ENCODE measurements at regions not wholly inside any gene's neighbourhood (a gene's known extent, or its start where the extent isn't known, plus 50 kb on each side); places are given as distances from the start of the nearest gene placed in this dataset.

GRCh38 chrX:42725196-42725595 lies 52.8 kb downstream of the PPP1R2C start:
- DNase-seq = no peak

DNA sequence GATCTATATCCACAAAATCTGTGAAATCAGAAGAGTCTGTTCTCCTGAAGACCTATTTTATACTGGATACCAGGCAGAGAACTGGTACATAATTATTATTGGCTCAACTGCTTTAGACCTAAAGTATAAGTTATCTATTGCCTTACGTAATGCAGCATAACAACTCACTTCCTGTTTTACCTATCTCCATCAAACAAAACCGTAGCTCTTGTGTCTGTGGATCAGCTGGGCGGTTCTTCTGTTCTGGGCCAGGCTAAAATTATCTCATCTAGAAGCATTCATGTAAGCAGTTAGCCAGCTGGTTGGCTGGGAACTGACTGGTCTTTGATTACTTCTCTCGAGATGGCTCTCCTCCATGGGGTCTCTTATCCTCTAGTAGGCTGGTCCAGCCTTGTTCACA lies 57.8 kb downstream of the PPP1R2C start:
- DNase-seq = no peak

GRCh38 chrX:42715701-42716262 lies 62.2 kb downstream of the PPP1R2C start:
- no peak for DNase-seq

DNA sequence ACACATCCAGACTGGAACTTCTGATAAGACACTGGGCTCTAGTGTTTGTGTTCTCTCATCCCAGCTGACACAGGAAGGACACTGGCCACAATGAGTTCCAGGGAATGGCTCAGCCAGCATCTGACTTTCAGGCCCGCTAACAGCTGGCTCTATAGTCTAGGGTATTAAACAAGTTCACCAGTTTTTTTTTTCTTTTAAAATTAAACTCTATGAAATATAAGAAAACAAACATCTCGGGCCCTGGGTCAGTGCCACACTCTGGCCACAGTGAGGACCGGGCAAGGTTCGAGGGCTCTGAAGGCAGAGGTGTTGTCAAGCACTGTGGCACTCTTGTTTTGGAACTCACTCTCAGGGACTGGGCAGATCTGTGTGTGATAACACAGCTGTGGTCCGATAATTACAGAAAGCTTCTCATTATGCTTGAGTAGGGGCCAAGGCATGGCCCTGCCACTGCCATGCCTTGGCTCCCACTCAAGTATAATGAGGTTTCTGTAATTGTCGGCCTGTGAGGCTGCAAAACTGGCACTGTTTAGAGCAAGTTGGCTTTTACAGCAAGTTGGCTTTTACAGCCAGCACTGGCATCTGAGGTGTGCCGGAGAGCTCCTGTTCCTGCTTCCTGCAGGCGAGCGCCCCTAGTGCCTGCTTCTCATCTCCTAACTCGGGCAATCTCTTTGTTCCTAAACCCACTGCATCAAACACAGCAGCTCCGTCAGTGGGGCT lies 62.8 kb downstream of the PPP1R2C start:
- DNase-seq = no peak

GRCh38 chrX:42710452-42710851 lies 67.5 kb downstream of the PPP1R2C start:
- DNase-seq = no peak

DNA sequence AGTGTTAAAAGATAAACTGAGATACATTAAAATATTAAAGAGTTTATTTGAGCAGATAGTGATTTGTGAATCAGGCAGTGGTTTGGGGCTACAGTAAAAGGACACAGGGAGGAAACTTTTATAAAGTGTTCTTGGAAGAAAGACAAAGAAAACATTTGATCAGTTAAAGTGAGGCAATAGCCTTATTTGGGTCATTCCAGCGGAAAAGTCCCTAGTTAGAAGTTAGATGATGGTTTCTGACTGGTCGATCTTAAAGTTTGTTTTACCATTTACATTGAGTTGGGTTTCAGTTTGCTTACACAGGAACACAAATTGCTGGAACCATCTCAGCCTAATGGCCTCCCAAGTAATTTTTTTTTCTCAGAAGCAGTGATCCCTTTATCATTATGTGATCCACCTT lies 69.7 kb downstream of the PPP1R2C start:
- no peak for DNase-seq

DNA sequence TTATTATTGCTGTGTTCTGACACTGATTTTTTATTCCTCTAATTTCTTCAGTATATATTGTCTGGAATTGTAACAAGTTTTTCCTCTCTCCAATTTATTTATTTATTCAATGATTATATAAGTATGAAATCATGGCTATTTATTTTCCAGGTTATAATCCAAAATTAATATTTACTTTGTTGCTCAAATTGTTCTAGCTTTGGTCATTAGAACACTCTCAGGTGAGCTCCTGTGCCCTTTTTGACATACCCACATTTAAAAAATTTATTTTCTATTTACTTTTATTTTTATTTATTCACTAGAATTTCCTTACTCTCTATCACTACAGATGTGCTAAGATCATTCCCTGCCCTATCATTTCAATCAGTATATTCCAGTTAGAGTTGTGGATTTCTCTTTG lies 70.2 kb downstream of the PPP1R2C start:
- no peak for DNase-seq

DNA sequence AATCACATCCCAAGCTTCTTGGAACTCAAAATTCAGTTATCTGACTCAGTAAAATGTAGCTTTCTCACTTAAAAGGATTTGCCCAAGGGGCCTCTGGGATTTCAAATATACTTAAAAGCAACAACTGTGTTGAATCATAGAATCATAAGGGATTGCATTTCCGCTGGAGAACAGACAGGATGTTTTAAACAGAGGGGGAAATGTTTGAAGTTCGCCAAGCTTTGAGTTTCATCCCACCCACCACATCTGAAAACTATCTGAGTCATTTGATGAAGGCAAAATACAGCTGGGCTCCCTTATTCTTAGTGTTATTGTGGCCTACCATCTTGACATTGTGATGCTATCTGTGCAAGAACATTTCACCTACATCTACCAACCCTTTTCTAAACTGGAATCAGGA lies 73.5 kb downstream of the PPP1R2C start:
- DNase-seq = no peak

GRCh38 chrX:42697544-42697943 lies 80.4 kb downstream of the PPP1R2C start:
- no peak for DNase-seq

DNA sequence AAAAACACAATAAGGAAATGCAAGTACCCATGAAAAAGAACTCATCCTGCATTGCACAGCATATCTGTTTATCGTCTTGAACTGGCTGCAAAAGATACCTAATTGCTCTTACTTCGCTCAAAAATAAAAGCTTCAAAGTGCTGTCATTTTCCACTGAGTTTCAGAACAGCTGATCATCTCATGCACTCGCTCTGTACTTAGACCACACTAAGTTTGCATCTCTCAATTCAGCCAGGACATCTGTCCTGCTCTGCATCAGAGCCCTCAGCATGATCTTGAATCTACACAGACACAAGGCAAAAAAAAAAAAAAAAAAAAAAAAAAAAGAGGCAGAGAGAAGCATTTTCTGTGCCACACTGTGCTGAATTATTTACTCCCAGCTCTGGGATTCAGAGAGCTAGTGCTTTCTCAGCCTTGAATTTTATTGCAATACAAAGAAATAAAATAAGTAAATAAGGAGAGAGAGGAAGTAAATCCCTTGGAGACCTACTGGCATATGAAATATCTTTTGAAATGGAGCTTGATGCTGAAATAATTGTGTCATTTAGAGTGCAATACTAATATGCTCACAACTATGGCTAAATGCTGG lies 81.3 kb downstream of the PPP1R2C start:
- DNase-seq = no peak

DNA sequence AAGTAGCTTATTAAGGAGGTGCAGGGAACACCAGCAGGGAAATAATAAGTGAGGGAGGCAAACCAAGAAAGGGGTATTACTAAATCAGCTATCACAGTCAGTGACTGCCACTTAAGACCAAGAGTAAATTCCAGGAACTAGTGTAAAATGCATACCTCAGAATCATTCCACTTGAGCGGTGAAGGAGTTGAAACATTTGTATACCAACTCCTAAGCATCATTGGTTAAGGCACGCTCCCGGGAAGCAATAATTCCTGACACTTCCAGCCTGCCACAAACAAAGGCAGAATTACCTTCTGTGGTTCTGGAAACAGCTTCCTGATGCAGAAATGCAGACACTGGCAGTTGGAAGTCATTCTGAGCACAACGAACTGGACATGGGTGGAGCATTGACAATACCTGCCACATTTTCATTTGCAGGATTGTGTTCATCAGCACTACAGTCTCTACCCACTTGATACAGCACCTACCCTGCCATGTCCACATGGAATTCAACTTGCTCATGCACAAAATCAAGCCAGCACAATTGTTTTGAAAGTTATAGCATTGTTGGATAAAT lies 82.1 kb downstream of the PPP1R2C start:
- no peak for DNase-seq

DNA sequence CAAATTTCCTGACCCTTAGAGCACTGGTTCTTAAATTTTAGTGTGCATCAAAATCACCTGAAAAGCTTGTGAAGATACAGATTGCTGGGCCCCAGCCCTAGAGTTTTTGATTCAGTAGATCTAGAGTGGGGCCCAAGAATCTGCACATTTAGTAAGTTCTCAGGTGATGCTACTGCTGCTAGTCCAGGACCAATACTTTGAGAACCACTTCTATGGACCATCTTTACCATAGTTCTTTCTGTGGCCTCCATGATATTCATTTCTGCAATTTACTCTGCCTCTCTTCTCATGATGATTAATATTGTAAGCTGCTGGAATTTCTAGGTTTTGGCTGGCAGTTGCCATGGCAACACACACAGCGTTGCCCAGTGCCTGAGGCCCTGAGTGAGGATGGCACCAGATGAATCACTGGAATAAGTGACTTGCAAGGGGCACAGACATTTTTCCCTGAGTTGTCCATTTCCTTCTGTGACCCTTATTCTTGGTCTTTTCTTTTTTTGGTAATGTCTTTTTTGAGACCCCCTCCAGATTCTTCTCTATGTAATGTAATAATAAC lies 83.6 kb downstream of the PPP1R2C start:
- no peak for DNase-seq

GRCh38 chrX:42691196-42691595 lies 86.8 kb downstream of the PPP1R2C start:
- DNase-seq = no peak

DNA sequence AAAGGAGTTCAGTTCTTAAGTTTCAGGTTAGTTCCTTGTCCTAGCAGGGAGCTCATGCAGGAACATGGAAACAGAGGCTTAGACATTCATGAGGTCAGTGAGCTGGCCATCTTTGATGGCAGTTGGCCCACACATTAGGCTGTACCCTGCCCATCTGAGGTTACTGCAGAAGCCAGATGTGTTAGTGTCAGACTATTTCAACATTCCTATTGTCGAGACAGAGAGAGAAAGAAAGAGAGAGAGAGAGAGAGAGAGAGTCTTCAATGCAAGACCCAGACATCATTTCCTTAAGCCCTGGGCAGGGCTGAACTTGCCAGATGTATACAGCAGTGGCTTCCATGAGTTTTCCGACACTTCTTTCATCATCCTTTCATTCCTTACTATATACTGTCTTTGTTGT lies 91.3 kb downstream of the PPP1R2C start:
- DNase-seq = no peak

GRCh38 chrX:42686296-42686695 lies 91.7 kb downstream of the PPP1R2C start:
- DNase-seq = no peak

DNA sequence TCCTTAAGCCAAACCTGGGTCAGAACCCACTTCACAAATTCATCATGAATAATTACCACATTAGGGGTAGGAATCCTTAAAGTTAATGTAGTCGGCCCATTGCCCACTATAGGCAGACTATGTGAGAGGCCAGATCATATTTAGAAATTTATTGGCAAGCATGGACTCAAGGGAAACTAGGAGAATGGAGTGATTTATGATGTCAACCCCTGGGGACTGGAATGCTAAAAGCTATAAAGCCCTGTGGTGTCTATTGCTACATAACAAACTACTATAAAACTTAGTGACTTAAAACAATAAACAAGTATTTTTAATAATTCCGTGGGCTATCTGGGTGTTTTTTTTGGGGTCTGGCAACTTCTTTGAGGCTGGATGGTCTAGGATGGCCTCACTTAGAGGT lies 93.9 kb downstream of the PPP1R2C start:
- DNase-seq = no peak

DNA sequence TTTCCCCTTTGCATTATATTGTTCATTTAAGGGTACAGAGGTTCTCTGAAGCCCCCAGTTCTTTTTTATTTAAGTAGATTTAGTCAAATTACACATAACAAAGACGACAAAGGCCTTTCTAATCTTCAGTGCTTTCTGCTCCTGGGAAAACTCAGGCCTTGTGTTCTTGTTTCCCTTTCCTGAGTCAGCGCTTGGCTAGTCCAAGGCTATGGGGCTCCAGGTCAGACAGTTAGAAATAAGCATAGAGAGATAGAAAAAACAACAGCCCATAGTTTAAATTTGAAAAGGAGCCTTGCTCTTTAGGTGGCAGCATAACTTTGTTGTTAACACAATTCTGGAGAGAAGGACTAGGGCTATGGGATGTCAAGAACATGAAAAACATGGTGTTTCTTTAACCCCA lies 97.3 kb downstream of the PPP1R2C start:
- no peak for DNase-seq

- DNase-seq = no peak
Measured at GRCh38 chrX:42678133-42678532, 99.8 kb downstream of the PPP1R2C start.

- no peak for DNase-seq
Measured at GRCh38 chrX:42673301-42673810, 104.6 kb downstream of the PPP1R2C start.

DNA sequence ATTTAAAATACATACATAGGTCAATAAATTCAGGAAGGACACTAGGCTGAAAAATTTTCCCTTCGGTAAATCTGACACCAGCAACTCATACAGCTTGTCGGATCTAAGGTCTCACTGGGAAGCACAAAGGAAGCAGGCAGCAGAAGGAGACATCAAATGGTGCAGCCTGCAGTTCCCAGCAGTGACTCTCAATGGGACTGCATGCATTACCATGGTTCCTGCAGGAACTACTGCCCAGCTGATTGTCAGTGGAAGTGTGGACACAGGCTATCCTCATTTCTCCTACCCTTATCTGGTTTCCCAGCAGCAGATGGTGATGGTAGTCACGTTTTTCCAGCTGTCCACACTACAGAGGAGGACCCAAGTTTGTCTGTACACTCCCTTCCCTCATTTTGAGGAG lies 113.3 kb downstream of the PPP1R2C start:
- no peak for DNase-seq

- DNase-seq = no peak
Measured at GRCh38 chrX:42628471-42628870, 149.5 kb downstream of the PPP1R2C start.

DNA sequence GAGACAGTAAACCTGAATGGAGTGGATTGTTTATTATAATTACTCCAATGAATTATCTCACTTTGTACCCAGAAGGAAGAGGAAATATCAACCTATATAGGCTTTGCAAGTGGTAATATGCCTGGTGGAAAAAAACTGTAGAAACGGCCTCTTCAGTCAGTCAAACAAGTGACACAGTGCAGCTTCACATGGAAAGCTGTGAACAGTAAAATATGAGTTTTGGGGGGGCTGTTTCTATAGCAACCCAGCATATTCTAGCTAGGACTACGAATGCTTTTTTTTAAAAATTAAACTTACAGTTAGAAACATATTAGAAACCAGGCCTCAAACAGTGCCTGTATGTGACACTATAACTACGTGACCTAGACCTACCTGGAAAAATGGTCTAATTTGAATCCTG lies 150.1 kb downstream of the PPP1R2C start:
- no peak for DNase-seq

GRCh38 chrX:42624524-42624923 lies 153.4 kb downstream of the PPP1R2C start:
- no peak for DNase-seq

GRCh38 chrX:42619068-42619467 lies 158.9 kb downstream of the PPP1R2C start:
- no peak for DNase-seq

Measured in NCI-H2107 (cell line).